ENCODE measurements at regions not wholly inside any gene's neighbourhood (a gene's known extent, or its start where the extent isn't known, plus 50 kb on each side); places are given as distances from the start of the nearest gene placed in this dataset.

GRCh38 chr2:126771501-126772195 is 115.7 kb downstream of the GYPC start:
- no peak for ATAC-seq
- ChIA-PET POLR2A (no interaction called here), CTCF (interaction anchor here (0.6 kb wide), 1 partner anchor 13 kb away, joined by 3 read pairs; no protein-coding TSS in a partner anchor)
- Histone ChIP-seq H3K4me3 (no peak overlapping the region), H3K4me1 (no peaks in the 10 kb centered on the region), H3K9me3 (no peaks in the 10 kb centered on the region), H3K27ac (no peak overlapping the region), H3K4me2 (no peak overlapping the region)
- no peak for FAIRE-seq
- WGBS (ENCODE audit: missing lambda C conversion rate), result 42% methylated on average over 24 of the region's 33 CpGs
- no peak for DNase-seq (ENCODE audit: low read depth in 1 of 2, low spot score in 1 of 2)
- TF ChIP-seq, protein P1, sequence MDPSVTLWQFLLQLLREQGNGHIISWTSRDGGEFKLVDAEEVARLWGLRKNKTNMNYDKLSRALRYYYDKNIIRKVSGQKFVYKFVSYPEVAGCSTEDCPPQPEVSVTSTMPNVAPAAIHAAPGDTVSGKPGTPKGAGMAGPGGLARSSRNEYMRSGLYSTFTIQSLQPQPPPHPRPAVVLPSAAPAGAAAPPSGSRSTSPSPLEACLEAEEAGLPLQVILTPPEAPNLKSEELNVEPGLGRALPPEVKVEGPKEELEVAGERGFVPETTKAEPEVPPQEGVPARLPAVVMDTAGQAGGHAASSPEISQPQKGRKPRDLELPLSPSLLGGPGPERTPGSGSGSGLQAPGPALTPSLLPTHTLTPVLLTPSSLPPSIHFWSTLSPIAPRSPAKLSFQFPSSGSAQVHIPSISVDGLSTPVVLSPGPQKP (IDR thresholded peaks at IDR 0.05; ENCODE audit: low read depth, low read length), result no peak
- TF ChIP-seq ZNF302 (CRISPR knock-in tag; IDR thresholded peaks at IDR 0.05), result no peak
- TF ChIP-seq RCOR1 (IDR thresholded peaks at IDR 0.05; ENCODE audit: low read depth, low read length), result no peak
- TF ChIP-seq, protein P2, sequence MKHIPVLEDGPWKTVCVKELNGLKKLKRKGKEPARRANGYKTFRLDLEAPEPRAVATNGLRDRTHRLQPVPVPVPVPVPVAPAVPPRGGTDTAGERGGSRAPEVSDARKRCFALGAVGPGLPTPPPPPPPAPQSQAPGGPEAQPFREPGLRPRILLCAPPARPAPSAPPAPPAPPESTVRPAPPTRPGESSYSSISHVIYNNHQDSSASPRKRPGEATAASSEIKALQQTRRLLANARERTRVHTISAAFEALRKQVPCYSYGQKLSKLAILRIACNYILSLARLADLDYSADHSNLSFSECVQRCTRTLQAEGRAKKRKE (CRISPR knock-in tag; IDR thresholded peaks at IDR 0.05; ENCODE audit: low read depth), result no peak
- no peak for TF ChIP-seq PBX3 (IDR thresholded peaks at IDR 0.05)
- TF ChIP-seq SREBF2 (IDR thresholded peaks at IDR 0.05), result no peak
- no peak for TF ChIP-seq MYC (IDR thresholded peaks at IDR 0.05; ENCODE audit: borderline replicate concordance, low read length)
- TF ChIP-seq KDM5A (IDR thresholded peaks at IDR 0.05), result no peak
- TF ChIP-seq RNF2 (IDR thresholded peaks at IDR 0.05; ENCODE audit: borderline replicate concordance, low read depth), result no peak
- TF ChIP-seq POLR2A (IDR thresholded peaks at IDR 0.05; ENCODE audit: low read length), result no peak
- no peak for TF ChIP-seq HMGXB4 (CRISPR knock-in tag; IDR thresholded peaks at IDR 0.05; ENCODE audit: borderline replicate concordance)
- no peak for TF ChIP-seq SMC3 (IDR thresholded peaks at IDR 0.05)
- no peak for TF ChIP-seq FOSB (CRISPR knock-in tag; IDR thresholded peaks at IDR 0.05)

DNA sequence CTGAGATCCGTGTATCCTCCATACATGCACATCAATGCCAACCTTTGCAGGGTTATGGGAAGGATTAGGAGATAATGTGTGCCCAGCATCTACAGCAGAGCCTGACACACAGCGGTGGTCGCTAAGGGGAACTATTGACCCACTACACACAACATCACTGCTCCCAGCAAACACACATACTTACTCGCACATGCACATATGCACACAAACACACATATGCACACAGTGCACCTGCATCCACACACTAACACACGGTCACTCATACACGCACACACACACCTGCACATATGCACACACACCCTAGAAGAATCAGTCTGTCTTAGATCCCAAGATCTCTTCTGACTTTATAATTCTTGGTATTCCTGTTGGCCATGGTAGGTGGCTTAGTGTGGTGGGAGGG is 118.3 kb downstream of the GYPC start:
- Histone ChIP-seq H3K4me3 (no peak overlapping the region), H3K9me3 (no peaks in the 10 kb centered on the region), H3K4me2 (no peak overlapping the region), H3K4me1 (0 out of 3 replicates have a peak, but pooled peaks cover 3% of the 10 kb centered on the region), H3K27ac (no peak overlapping the region)
- ATAC-seq, result no peak
- TF ChIP-seq ZC3H11A (IDR thresholded peaks at IDR 0.05) (no peak), JUN (IDR thresholded peaks at IDR 0.05) (no peak), CBX2 (IDR thresholded peaks at IDR 0.05; ENCODE audit: borderline replicate concordance, low read depth) (no peak), SREBF2 (IDR thresholded peaks at IDR 0.05) (no peak), ZSCAN20 (CRISPR knock-in tag; IDR thresholded peaks at IDR 0.05) (no peak), RAD21 (conservative IDR thresholded peaks at IDR 0.05 in 1 of 2, IDR thresholded peaks at IDR 0.05 in 1 of 2) (no peak), HOXB13 (CRISPR knock-in tag; IDR thresholded peaks at IDR 0.05; ENCODE audit: low read depth) (no peak), FOXS1 (CRISPR knock-in tag; IDR thresholded peaks at IDR 0.05) (no peak), EHF (CRISPR knock-in tag; IDR thresholded peaks at IDR 0.05) (no peak), CHD2 (IDR thresholded peaks at IDR 0.05; ENCODE audit: low read length, partially characterized antibody) (no peak), RCOR1 (IDR thresholded peaks at IDR 0.05; ENCODE audit: low read depth, low read length) (no peak), PHF8 (IDR thresholded peaks at IDR 0.05; ENCODE audit: borderline replicate concordance, low read depth) (no peak), POLR2A (IDR thresholded peaks at IDR 0.05; ENCODE audit: low read length) (no peak), NPAS2 (CRISPR knock-in tag; IDR thresholded peaks at IDR 0.05; ENCODE audit: borderline replicate concordance) (no peak), RARB (CRISPR knock-in tag; IDR thresholded peaks at IDR 0.05) (no peak), HEYL (CRISPR knock-in tag; IDR thresholded peaks at IDR 0.05) (no peak)
- TF ChIP-seq, protein P3, sequence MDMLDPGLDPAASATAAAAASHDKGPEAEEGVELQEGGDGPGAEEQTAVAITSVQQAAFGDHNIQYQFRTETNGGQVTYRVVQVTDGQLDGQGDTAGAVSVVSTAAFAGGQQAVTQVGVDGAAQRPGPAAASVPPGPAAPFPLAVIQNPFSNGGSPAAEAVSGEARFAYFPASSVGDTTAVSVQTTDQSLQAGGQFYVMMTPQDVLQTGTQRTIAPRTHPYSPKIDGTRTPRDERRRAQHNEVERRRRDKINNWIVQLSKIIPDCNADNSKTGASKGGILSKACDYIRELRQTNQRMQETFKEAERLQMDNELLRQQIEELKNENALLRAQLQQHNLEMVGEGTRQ (IDR thresholded peaks at IDR 0.05), result no peak
- TF ChIP-seq, protein P1 (IDR thresholded peaks at IDR 0.05; ENCODE audit: low read depth, low read length), result no peak
- ChIA-PET CTCF (no interaction called here), POLR2A (no interaction called here)
- 61% methylated on average over 6 of the region's 6 CpGs for WGBS (ENCODE audit: missing lambda C conversion rate)
- no peak for FAIRE-seq
- DNase-seq (ENCODE audit: low read depth in 1 of 2, low spot score in 1 of 2), result no peak
